GM21529 (cell line): ENCODE measurements at regions not wholly inside any gene's neighbourhood (a gene's known extent, or its start where the extent isn't known, plus 50 kb on each side); places are given as distances from the start of the nearest gene placed in this dataset.

ENCODE experiments used
- ATAC-seq: cut with Tn5 transposase; IDR thresholded peaks from one replicate; pipeline ENCODE4 v1.9.1; 2021; ENCODE audit not compliant: unreplicated experiment

- ATAC-seq: no peak
These were observed 450.7 kb downstream of the EFNA5 start for GRCh38 chr5:107219993-107220392.

- no peak for ATAC-seq
These were observed 452.1 kb downstream of the EFNA5 start for GRCh38 chr5:107218457-107219193.

- ATAC-seq: no peak
These were observed 453.0 kb downstream of the EFNA5 start for GRCh38 chr5:107217721-107218130.

GRCh38 chr5:107216587-107216986 is 454.1 kb downstream of the EFNA5 start:
- ATAC-seq: no peak

GRCh38 chr5:107215611-107216010 is 455.1 kb downstream of the EFNA5 start:
- ATAC-seq: no peak

- ATAC-seq: no peak
These were observed 457.7 kb downstream of the EFNA5 start for GRCh38 chr5:107213025-107213424.

GRCh38 chr5:107211630-107212029 is 459.1 kb downstream of the EFNA5 start:
- ATAC-seq: no peak

- ATAC-seq: no peak
These were observed 461.9 kb downstream of the EFNA5 start for GRCh38 chr5:107208867-107209266.

GRCh38 chr5:107204413-107204812 is 466.3 kb downstream of the EFNA5 start:
- no peak for ATAC-seq

GRCh38 chr5:107203243-107203642 is 467.5 kb downstream of the EFNA5 start:
- no peak for ATAC-seq

- no peak for ATAC-seq
These were observed 471.0 kb downstream of the EFNA5 start for GRCh38 chr5:107199756-107200155.

- no peak for ATAC-seq
These were observed 474.2 kb downstream of the EFNA5 start for GRCh38 chr5:107196500-107197059.

- no peak for ATAC-seq
These were observed 474.8 kb downstream of the EFNA5 start for GRCh38 chr5:107195890-107196395.

GRCh38 chr5:107184871-107185270 is 485.9 kb downstream of the EFNA5 start:
- ATAC-seq: no peak

- no peak for ATAC-seq
These were observed 486.7 kb downstream of the EFNA5 start for GRCh38 chr5:107184066-107184465.

- no peak for ATAC-seq
These were observed 500.1 kb downstream of the EFNA5 start for GRCh38 chr5:107170620-107171019.

GRCh38 chr5:107169867-107170266 is 500.9 kb downstream of the EFNA5 start:
- ATAC-seq: no peak

GRCh38 chr5:107168848-107169752 is 501.6 kb downstream of the EFNA5 start:
- ATAC-seq: no peak

- ATAC-seq: no peak
These were observed 502.7 kb downstream of the EFNA5 start for GRCh38 chr5:107168086-107168485.

- ATAC-seq: no peak
These were observed 505.4 kb downstream of the EFNA5 start for GRCh38 chr5:107165296-107165695.

GRCh38 chr5:107157809-107158208 is 512.9 kb downstream of the EFNA5 start:
- no peak for ATAC-seq

GRCh38 chr5:107155707-107156106 is 515.0 kb downstream of the EFNA5 start:
- ATAC-seq: no peak
